H7 (cell line): ENCODE measurements at regions not wholly inside any gene's neighbourhood (a gene's known extent, or its start where the extent isn't known, plus 50 kb on each side); places are given as distances from the start of the nearest gene placed in this dataset.

ENCODE experiments used
- DNase-seq: peaks from one replicate; pipeline ENCODE4 v3.0.0; 2012
- H3K27me3 ChIP-seq: 2 replicates; pipeline ENCODE4 v1.6.0; 2011; ENCODE audit warnings: mild to moderate bottlenecking, low read length; ENCODE audit not compliant: control insufficient read depth, insufficient read depth
- H3K36me3 ChIP-seq: replicated peaks from 2 replicates; pipeline ENCODE4 v1.5.1; 2011; ENCODE audit warnings: low read length; ENCODE audit not compliant: control insufficient read depth, insufficient read depth
- H3K4me3 ChIP-seq: 2 replicates; pipeline ENCODE4 v1.5.1; 2011; ENCODE audit warnings: low read depth, mild to moderate bottlenecking, control low read depth, low read length, moderate library complexity; ENCODE audit not compliant: insufficient read depth

DNA sequence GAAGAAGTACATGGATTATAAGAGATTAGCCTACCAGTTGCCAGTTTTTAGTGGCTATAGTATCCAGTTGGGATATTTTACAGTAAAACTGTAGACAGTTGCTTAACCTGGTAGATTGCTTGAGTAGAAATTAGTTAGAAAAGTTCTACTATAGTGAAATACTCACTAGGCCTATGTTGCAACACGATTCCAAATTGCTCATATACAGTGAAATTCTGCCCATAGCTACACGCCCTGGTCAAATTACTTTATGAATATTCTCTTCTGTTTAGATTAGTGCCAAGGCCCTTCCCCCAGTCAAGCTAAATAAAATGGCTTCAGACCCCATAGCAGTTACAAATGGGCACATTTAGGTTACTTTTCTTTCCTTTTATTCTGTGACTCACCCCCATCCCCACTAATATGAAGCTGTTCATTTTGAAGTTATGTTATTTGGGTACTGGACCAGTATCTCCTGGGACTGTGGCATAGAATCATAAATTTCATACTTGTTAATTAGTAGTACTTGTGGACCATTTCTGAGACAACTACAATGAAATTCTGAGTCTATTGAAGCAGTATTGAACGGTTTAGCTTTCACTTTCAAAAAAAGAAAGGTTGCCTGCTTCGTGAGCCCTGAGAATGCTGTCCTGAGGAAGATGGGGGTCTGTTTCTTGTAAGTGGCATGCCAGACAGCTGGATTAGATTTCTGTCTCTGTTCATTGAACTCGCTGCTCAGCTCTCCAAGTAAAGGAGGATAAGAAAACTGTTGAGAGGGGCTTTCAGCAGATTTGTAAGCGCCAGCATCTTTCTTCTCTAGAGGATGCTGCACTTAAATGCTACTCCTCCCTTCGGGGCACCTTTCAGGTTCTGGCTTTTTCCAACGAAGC, 65.8 kb upstream of the CFAP20DC start:
- no peak for DNase-seq
- Histone ChIP-seq H3K4me3 (no peak overlapping the region), H3K36me3 (no peaks in the 10 kb centered on the region), H3K27me3 (no peaks in the 10 kb centered on the region)

- Histone ChIP-seq H3K27me3 (no peaks in the 10 kb centered on the region), H3K36me3 (no peaks in the 10 kb centered on the region), H3K4me3 (no peak overlapping the region)
- DNase-seq = no peak
These were observed 58.3 kb upstream of the CFAP20DC start for GRCh38 chr3:59107856-59108815.

- no peak overlapping the region for H3K4me3 ChIP-seq
- DNase-seq = no peak
- no peaks in the 10 kb centered on the region for H3K27me3 ChIP-seq
- no peaks in the 10 kb centered on the region for H3K36me3 ChIP-seq
These were observed 56.3 kb upstream of the CFAP20DC start for GRCh38 chr3:59106085-59106648.

DNA sequence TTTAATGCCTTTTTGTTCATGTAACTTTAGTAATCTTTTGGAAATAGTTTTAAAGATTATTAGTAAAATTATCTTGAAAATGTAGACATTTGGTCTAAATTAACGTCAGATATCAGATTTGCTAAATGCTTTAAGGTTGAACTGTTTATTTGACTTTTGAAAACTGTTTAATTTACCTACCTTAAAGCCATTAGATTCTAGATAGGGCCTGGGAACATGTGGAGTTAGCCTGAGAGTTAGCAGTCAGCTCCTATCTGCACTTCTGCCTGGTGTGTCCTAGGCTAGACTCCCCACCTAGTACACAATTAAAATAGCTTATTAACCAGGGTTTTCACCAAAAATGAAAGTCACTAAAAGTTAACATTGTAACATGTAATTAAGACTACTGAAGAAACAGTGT, 53.7 kb upstream of the CFAP20DC start:
- no peak overlapping the region for H3K4me3 ChIP-seq
- no peaks in the 10 kb centered on the region for H3K27me3 ChIP-seq
- H3K36me3 ChIP-seq = no peaks in the 10 kb centered on the region
- DNase-seq = no peak

GRCh38 chr3:59101231-59101736, 51.5 kb upstream of the CFAP20DC start:
- DNase-seq = no peak
- no peak overlapping the region for H3K4me3 ChIP-seq

More at GRCh38 chr3:59101231-59101736, 51.5 kb upstream of the CFAP20DC start:
- H3K27me3 ChIP-seq = no peaks in the 10 kb centered on the region
- no peaks in the 10 kb centered on the region for H3K36me3 ChIP-seq
